GM19239 (cell line): ENCODE measurements at regions not wholly inside any gene's neighbourhood (a gene's known extent, or its start where the extent isn't known, plus 50 kb on each side); places are given as distances from the start of the nearest gene placed in this dataset.
A peak's percentile ranks its signal among the peaks of the same experiment; 100 is the strongest.

Experiments
- DNase-seq: peaks from one replicate; pipeline ENCODE4 v3.0.0; 2011; ENCODE audit warnings: low spot score; ENCODE audit not compliant: insufficient read length
- FAIRE-seq: peaks from 2 replicates; lab custom pipeline; 2011; peaks lifted over from hg19 to GRCh38; lab: Jason Lieb, UNC

DNA sequence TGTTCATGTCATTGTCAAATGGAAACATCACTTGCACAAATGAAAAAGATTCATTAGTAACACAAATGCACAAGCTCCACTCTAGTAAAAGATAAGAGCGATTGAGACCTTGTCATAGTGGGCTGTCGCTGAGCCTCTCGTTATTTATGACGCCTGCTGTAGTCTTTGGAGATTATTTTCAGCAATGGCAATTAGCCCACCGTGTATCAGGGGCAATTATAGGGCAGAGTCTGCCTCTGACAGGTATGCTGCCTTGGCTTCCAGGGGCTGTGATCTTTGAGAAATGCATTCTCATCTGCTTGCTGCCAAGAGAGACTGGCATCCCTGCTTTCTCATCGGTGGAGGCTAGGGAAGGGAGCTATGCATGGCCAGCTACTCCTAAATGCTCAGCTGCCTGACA, 426.8 kb upstream of the CLINT1 start:
- FAIRE-seq (no peak), DNase-seq (no peak)

DNA sequence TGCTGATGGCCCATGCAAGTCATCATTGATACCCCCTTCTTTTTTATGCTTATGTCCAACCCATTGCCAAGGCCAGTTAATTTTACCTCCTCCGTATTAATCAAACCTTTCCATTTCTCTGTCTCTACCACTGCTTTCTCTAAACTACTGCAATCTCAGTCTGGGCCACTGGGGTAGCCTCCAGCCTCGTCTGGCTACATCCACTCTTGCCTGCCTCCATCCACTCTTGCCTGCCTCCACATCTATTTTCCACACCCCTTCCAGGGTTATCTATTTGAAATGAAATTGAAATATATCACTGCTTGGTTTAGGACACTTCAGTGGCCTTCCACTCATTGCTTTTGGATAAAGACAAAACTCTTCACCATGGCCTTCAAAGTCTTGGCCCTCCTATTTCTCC, 425.3 kb upstream of the CLINT1 start:
- FAIRE-seq (no peak), DNase-seq (no peak)

DNA sequence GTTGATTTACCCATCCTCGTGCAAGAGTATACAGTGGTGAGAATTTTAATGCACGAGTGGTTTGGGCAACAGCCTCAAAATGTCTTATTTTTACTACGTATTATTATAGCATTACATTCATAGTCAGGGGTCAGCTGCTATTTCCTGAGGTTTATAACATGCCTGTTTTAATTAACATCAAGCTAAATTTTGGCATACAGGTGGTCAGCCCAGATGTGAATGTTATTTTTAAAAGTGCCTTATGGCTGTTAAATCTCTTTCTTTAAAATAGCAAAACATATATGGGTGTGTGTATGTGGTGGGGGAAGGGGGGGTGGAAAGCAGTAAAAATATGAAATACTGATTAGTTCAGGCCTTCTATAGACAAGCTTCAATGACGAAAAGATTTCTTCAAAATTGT, 424.5 kb upstream of the CLINT1 start:
- FAIRE-seq (no peak), DNase-seq (no peak)

- no peak for DNase-seq
- peak; percentile 37 for FAIRE-seq
These were observed 419.4 kb upstream of the CLINT1 start for GRCh38 chr5:158278216-158278925.

DNA sequence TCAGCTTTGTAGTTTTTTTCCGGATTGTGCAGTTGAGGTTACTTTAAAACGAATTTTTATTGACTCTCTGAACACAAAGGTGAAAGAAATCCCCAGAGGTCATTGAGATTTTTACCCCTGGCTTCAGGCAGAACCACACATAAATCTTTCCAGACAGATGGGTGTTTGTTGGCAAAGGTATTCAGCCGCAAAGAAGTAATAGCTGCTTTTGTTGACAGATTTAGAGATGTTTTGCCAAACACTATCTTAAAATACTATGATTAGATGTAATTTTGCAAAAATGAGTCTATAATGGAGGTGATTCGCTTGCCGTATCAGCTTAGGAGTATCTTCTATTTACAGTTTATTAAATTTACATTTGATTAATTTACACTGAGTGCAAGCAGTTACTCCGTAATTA, 418.3 kb upstream of the CLINT1 start:
- DNase-seq (no peak), FAIRE-seq (no peak)

DNA sequence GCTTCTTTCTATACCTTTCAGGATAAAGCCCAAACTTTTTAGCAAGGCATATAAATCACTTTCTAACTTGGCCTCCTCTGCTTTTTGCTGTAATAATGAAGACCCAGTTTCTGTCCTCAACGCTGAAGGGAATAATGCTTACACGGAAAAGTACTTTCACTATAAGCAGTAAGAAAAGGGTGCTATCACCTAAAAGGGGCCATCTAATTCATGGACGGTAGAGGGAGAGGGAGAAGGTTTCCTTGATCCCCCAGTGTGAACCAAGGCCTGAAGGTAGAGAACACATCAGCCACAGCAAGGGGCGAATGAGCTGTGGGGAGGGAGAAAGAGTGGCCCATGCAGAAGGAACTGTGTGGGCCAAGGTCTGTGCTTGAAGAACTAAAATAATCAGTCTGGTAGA, 417.7 kb upstream of the CLINT1 start:
- FAIRE-seq (no peak), DNase-seq (no peak)

- DNase-seq (no peak), FAIRE-seq (no peak)
These were observed 416.6 kb upstream of the CLINT1 start for GRCh38 chr5:158275511-158275910.

GRCh38 chr5:158273035-158273434, 414.1 kb upstream of the CLINT1 start:
- no peak for FAIRE-seq

GRCh38 chr5:158272409-158272808, 413.5 kb upstream of the CLINT1 start:
- DNase-seq (no peak), FAIRE-seq (no peak)

More at GRCh38 chr5:158273035-158273434, 414.1 kb upstream of the CLINT1 start:
- DNase-seq: no peak

- no peak for DNase-seq
- no peak for FAIRE-seq
These were observed 412.1 kb upstream of the CLINT1 start for GRCh38 chr5:158270996-158271554.

DNA sequence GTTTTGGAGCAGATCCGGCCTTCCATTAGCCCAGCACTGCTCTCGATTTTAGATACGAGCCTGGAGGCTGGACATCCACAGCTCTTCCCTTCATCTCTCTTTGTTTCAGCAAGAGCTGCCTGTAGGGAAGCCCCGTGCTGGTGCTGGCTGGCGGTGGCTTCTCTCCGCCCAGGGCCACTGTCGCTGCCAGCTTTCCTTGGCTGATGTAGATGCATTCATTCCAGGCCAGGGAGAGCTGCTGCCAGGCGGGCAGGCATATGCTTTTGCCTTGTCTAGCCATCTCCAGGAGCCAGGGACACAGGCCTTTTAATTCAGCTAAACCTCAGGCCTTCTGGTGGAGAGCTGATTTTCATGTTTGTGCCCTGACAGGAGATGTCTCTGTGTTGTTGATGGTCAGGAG, 409.3 kb upstream of the CLINT1 start:
- no peak for DNase-seq
- no peak for FAIRE-seq

- DNase-seq: no peak
- FAIRE-seq: no peak
These were observed 408.3 kb upstream of the CLINT1 start for GRCh38 chr5:158267228-158267627.

DNA sequence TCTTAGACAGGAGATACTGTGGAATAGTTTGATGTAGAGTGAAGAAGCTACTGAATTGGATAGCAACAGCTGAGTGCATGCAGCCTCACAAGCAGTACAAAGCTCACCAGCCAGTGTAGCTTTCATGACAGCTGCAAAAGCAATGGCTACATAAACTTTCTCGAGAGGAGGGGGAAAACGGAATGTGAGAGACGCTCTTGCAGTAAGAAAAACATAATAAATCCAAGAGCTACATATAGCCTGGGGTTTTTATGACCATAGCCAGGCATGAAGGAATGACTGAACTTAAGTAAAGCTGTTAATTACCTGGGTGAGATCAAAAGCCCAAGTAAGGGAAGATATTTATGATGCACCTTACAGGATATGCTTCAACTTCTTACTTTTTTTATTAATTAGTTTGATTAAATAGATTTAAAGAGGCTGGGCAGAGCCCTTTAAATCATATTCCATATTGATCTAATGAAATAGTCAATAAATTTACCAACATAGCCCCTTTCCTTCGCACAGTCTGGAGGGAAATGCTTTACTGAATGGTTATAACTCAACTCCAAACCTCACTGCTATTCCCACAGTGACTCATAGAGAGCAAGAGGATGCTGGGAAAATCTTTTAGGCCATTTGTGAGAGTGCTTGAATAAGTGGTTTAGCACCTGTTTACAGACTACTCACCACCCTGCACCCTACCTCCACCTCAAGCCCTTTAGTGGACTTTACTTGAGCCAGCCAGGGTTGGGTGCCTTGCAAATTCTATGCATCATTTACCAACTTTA, 407.2 kb upstream of the CLINT1 start:
- DNase-seq (no peak), FAIRE-seq (no peak)

- FAIRE-seq: no peak
- no peak for DNase-seq
These were observed 406.4 kb upstream of the CLINT1 start for GRCh38 chr5:158265346-158265745.

- FAIRE-seq: no peak
- no peak for DNase-seq
These were observed 405.3 kb upstream of the CLINT1 start for GRCh38 chr5:158264264-158264663.

- no peak for FAIRE-seq
- DNase-seq: no peak
These were observed 402.9 kb upstream of the CLINT1 start for GRCh38 chr5:158261674-158262367.

DNA sequence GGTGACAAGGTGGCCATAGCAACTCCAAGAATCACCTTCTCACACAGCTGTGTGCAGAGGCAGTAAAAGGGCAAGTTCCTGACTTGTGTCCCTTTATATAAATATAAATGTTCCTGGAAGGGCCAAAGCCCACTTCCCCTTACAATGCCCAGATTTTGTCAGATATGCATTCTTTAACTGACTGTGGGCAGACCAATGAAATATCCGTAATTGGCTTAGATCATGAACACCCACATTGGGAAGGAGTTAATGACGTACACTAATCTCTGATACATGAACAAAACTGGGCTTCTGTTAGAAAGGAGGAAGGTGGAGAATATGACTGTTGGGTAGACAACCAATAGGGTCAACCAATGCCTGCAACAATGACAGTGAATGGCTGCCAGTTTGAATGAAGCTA, 397.2 kb upstream of the CLINT1 start:
- FAIRE-seq (no peak), DNase-seq (no peak)

GRCh38 chr5:158255609-158256008, 396.7 kb upstream of the CLINT1 start:
- DNase-seq: no peak
- no peak for FAIRE-seq

GRCh38 chr5:158246661-158247060, 387.7 kb upstream of the CLINT1 start:
- DNase-seq: no peak

DNA sequence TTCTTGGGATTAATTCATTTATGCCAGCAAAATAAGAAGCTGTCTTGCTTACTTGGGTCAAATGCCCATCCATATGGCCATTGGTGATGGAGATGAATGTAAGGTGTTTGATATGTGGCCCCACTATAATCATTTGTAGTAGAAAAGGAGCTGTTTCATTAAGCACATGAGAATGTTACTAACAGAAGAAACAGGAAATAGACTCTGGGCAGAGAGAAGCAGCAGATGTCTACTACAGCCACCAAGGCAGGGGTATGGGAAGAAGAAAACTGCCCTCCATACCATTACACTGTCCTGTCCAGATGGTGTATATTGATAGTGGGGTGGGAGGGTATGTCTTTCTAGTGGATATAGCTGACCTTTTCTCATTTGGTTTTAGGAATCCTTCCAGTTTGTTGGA, 386.6 kb upstream of the CLINT1 start:
- no peak for FAIRE-seq
- no peak for DNase-seq

More at GRCh38 chr5:158246661-158247060, 387.7 kb upstream of the CLINT1 start:
- no peak for FAIRE-seq

DNA sequence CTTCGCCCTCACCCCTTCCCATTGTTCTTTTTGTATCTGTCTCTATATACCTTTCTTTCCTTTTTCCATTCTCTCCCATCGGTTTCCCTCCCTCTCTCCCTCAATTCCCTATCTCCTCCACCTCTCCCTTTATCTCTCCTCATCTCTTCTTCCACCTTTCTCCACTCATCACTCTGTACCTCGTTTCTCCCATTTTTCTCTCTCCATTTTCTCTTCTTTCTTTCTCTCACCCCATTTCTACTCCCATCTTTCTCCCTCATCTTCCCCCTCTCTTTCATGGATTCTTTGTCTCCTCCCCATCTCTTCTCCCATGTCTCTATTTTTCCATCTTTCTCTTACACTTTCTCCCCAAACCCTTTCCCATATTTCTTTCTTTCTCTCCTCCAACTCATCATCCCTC, 385.9 kb upstream of the CLINT1 start:
- no peak for FAIRE-seq
- DNase-seq: no peak
